Uterus (tissue), 2 donors: ENCODE measurements at regions not wholly inside any gene's neighbourhood (a gene's known extent, or its start where the extent isn't known, plus 50 kb on each side); places are given as distances from the start of the nearest gene placed in this dataset.

Experiments used
- POLR2A ChIP-seq, 2 donors: fragments of 450-650 bp; IDR thresholded peaks; one replicate each; pipeline ENCODE4 v1.6.1; 2016; ENCODE audit warnings: antibody characterized with exemption in 2 of 2, mild to moderate bottlenecking in 1 of 2, moderate library complexity in 1 of 2
- TF ChIP-seq, protein P1 (sequence below), 4 experiments: fragments of 200-600 bp in 2 of 4; fragments of 450-650 bp in 2 of 4; sonication (generic) in 2 of 4; IDR thresholded peaks; one replicate each; pipeline ENCODE4 v1.5.1; 2016 to 2019; ENCODE audit warnings: antibody characterized with exemption in 4 of 4, mild to moderate bottlenecking in 2 of 4, moderate library complexity in 1 of 4

DNA sequence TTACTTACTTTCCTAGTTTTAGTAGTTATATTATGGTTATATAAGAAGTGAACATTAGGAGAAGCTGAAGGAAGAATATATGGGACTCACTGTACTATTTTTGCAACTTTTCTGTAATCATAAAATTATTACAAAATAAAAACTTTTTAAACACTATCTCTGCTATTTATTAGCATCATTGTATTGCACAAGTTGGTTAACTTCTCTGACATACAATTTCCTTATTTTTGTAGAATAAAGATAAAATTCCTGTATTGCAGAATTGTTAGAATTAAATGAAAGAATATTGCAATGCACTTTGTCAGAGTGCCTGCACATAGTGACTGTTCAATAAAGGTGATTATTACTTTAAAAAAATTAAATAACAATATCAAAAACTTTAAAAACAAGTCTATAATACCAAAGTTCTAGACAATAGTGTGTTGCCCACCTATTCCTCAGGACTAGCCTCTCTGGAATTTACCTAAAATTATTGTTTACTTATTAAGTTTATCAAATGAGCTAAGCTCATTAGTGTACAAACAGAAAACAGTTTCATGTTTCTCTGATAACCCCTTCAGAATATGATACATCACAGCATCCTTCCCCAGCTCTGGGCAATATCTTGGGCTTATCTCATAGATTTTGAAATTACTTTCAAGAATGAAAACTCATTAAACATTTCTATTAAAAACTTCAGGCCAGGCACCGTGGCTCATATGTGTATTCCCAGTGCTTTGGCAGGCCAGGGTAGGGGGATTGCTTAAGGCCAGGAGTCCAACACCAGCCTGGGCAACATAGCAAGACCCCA lies 77.4 kb upstream of the TMPO start:
- TF ChIP-seq, protein P1, sequence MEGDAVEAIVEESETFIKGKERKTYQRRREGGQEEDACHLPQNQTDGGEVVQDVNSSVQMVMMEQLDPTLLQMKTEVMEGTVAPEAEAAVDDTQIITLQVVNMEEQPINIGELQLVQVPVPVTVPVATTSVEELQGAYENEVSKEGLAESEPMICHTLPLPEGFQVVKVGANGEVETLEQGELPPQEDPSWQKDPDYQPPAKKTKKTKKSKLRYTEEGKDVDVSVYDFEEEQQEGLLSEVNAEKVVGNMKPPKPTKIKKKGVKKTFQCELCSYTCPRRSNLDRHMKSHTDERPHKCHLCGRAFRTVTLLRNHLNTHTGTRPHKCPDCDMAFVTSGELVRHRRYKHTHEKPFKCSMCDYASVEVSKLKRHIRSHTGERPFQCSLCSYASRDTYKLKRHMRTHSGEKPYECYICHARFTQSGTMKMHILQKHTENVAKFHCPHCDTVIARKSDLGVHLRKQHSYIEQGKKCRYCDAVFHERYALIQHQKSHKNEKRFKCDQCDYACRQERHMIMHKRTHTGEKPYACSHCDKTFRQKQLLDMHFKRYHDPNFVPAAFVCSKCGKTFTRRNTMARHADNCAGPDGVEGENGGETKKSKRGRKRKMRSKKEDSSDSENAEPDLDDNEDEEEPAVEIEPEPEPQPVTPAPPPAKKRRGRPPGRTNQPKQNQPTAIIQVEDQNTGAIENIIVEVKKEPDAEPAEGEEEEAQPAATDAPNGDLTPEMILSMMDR (IDR thresholded peaks at IDR 0.05): no peak
- no peak for TF ChIP-seq POLR2A (IDR thresholded peaks at IDR 0.05)
